GM19324 (cell line): ENCODE measurements at regions not wholly inside any gene's neighbourhood (a gene's known extent, or its start where the extent isn't known, plus 50 kb on each side); places are given as distances from the start of the nearest gene placed in this dataset.

Experiments
- ATAC-seq: cut with Tn5 transposase; IDR thresholded peaks from one replicate; pipeline ENCODE4 v1.9.1; 2021; ENCODE audit warnings: mild to moderate bottlenecking, moderate library complexity; ENCODE audit not compliant: unreplicated experiment, low FRiP score

DNA sequence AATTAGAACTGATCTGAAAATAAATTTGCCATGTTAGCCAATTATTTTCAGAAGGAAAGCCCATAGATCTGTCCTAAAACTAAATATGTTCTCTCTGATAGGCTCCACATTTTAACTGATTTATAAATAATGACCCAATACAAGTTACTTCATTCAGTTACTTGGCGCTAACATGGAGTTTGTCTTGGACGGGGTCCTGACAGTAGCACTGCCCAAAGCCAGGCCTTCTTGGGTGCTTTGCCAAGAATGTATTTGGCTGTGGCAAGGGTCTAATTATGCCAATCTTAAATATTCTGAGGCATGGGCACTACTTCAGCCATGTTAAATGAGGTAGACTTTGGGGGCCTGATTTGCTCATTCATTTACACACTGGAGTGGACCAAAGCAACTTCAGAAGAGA is 135.0 kb upstream of the PKDCC start:
- ATAC-seq: no peak

DNA sequence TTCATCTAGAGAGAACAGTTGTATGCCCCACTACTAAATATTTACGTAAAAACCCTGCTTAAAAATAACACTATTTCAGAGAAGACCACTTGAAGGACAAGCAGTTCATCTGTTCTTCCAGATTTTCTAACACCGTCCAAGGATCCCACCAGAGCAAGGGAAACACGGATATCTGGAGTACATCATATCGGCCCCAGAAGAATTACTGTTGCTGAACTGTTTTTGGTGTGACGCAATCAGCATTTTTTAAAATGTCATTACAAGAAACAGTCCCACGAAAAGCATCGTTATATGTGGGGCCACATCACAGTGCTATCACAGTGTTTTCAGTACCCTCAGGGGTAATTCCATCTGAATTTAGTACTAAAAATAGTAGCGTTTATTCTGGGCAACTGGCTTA is 134.5 kb upstream of the PKDCC start:
- no peak for ATAC-seq

DNA sequence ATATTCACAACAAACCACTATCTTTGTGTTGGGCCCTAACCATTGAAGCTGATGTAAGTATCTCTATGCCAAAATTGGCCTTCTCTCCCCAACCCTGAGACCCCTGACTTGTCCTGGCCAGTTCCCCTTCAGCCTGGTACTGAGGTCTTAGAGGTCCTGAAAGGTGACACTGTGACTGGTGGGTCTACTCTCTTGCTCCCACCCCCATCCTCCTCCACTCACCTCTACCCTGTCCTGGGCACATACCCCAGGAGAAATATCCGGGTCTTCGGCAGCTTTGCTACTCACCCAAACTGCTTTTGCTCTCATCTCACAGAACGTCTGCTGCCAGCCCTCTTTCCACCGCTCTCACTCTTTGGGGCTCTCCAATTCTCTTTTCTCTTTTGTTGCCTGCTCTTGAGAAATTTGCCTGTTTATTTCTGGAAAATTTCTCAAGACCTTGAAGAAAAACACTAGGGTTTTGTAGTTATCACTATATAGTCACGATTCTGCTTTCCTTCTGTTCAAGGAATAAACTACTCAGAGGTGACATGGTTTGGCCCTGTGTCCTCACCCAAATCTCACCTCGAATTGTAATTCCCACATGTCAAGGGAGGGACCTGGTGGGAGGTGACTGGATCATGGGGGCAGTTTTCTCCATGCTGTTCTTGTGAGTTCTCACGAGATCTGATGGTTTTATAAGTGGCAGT is 133.8 kb upstream of the PKDCC start:
- no peak for ATAC-seq

DNA sequence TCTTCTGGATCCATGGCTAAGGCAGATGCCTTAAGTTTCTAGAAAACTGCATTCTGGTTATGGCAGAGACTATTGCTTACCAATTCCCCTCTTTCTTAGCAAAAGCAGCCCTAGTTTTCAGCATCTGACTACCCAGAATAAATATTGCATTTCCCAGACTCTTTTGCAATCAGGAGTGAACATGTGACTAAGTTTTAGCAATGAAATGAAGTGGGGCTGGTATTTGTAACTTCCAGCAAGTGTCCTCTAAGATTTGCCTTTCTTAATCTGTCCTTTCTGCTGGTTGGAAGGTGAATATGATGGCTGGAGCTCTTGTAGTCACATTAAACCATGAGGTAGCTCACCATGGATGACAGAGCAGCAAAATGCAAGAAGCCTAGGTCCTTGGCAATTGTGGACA is 132.9 kb upstream of the PKDCC start:
- no peak for ATAC-seq

DNA sequence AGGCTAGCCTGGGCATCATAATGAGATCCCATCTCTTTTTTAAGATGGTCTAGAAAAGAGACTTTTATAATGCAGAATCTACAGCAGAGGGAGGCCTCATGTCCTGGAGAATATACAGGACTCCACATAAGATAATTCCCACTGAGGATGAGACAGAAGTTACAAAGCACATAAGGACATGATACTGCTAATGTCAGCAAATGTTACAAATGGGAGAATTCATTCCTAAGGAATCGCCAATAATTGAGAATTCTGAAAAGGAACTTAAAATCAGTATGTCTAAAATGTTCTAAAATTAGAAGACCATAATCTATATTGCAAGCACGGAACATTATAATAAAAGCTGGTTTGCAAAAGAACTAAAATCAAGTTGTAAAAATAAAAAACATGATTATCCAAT is 131.6 kb upstream of the PKDCC start:
- ATAC-seq: no peak

DNA sequence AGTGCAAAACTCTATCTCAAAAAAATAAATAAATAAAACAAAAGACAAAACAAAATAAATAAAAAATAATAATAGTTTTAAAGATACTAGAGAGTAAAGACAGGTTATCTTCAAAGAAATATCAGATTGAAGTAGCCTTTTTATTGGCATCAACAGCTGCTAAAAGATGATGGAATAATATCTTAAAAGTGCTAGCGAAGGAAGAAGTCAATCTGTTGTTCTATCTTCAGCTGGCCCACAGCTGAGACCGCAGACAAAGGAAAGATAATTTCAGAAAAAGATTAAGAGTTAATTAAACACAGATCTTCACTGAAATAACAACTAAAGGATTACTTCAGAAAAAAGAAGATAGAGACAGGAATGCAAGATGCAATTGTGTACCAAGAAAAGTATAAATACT is 130.2 kb upstream of the PKDCC start:
- no peak for ATAC-seq

DNA sequence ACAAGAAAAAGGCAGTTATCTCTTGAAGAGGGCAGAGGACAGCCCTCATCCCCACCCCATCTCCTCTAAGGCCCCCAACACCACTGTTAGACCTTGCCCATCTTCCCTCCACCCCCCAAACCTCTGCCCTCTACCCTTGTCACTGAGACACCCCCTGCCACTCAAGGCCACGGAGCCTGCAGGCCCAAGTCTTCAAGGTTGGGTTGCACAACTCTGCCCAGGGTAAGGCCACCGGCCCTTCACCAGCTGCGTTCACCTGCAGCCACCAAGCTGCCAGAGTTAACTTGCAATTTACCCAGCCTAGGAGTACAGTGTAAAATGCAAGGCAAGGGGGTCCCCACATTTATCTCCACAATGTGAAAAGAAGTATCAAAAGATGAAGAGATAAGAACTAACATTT is 128.7 kb upstream of the PKDCC start:
- no peak for ATAC-seq

DNA sequence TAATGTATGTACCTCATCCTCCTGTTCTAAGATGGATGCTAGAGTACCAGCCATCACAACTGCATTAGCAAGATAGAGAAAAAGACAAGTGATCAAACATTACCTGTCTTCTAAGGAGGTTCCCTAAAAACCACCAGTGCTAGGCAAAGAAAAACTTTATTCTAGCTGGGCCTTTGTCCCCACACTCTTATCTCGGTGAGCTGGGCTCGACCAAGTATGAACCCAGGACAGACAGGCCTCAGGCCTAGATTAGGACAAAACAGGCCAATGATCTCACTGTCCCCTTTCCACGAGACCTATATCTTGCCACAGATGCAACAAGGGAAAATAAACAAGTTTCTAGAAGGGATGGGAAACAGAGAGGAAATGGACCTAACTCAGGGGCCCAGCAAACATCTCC is 127.6 kb upstream of the PKDCC start:
- ATAC-seq: no peak

DNA sequence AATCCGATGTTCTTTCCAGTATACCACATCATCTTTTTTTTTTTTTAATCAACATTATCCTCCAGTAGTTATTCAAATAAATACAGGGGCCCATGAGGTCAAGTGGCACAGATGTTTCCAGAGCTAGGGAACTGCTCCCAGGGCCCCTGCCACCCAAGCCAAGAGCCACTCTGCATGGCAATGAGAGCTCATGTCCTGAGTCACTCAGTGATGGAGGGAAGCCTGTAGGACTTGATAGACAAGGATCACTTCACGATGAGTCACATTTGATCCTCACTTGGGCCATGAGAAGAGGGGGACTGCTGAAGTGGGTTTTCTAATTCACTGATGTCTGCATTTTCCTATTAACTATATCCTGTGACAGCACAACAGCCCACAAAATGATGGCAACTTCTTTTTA is 127.0 kb upstream of the PKDCC start:
- no peak for ATAC-seq

DNA sequence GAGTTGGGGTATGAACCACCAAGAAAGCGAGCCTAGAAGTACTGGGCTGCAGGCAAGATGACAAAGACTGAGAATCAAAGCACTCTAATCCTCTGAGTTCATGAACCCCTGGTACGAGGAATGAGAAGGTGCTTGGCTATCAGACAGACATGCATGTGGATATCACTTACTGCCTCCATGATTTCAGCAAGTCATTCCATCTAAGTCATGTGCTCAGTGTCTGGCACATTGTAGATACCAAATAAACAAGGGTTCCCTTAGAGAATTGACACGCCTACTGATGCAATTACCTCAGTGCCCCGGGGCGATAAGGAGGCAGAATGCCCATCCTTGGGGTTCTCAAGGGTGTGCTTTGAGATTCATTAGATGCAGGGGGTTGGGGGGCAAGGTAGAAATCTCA is 125.6 kb upstream of the PKDCC start:
- no peak for ATAC-seq

DNA sequence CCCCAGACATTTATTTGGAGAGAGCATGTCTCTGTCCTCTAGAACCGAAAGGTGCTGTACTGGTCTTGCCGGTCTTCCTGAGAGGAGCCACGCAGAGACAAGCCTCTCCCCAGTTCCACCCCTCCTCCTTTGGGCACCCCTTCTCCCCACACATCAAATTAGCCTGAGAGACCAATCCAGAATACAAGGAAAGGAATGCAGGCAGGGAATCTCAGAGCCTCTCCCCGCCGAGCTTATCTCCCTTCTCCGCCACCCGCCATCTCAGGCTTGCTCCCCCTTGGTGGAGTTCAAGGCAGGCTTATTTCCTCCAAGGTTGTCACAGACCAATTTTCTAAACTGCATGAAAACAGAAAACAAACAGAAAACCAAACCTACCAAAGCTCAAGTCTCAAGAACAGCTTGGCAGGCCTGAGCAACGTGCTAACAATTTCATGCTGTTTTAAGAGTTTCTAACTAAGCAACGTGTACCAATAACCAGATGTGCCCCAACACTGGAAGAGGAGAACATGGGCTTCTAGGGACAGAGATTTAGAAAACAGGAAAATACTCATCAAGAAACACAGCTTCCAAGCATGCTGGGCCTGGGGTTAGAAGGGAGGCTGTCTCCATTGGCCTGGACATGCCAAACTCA is 124.5 kb upstream of the PKDCC start:
- ATAC-seq: no peak

DNA sequence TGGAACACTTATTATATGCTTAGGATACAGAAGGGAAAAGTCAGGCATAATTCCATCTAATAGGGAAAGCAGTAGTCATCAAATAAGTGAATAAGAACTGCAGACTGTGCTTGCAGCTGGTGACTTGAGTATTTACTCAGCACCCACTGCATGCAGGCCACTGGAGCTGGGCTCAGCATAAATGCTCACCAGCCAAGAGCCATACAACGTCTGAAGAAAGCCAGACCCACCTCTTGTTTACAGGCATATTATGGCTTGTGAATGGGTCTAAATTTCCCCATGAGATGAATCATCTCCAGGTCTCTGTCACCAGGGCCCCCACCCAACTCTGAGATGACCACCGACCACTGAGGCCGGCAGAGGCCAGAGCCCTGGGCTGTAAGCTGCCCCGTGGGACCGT is 123.8 kb upstream of the PKDCC start:
- ATAC-seq: no peak

DNA sequence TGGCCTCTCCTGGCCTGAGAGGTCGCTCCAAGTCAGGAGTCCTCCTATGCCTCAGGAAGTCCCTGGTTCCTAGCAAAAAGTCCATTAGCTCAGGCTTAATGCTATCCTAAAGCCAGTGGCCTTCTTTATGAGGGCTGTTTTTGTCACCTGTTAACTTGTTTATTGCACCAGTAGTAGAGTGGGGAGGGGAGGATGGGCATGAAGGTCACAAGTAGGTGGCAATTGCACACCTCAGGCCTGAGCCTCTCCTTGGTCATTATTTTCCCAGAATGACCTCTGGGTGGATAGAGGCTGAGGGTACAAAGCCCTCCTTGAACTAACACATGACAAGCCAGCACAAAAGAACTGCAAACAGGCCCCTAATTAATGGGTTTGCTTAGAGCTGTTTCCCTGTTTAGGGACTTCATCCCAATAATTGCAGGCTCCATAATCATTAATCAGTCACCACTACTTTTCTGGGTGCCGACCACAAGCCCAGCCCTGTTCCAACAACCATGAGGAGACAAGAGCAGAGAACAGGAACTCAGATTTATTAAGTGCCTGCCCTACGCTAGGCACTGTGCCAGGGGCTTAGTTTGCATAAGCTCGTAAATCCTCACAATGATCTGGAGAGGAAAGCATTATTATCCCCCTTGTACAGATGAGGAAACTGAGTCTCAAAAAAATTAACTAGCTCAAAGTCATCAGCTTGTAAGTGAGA is 123.0 kb upstream of the PKDCC start:
- ATAC-seq: no peak

DNA sequence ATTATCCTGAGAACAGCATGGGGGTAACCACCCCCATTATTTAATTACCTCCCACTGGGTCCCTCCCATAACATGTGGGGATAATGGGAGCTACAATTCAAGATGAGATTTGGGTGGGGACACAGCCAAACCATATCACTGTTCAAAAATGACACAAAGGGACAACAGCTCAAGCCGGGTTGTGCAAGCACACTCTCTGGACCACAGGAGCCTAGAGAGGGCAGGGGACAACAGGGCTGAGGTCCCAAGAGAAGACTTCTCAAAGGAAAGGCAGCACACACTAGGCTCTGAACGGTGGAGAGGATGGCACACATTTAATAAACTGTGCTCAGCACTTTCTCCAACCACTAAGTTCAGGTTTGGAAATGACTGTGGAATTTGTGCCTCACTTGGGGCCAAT is 122.1 kb upstream of the PKDCC start:
- ATAC-seq: no peak

DNA sequence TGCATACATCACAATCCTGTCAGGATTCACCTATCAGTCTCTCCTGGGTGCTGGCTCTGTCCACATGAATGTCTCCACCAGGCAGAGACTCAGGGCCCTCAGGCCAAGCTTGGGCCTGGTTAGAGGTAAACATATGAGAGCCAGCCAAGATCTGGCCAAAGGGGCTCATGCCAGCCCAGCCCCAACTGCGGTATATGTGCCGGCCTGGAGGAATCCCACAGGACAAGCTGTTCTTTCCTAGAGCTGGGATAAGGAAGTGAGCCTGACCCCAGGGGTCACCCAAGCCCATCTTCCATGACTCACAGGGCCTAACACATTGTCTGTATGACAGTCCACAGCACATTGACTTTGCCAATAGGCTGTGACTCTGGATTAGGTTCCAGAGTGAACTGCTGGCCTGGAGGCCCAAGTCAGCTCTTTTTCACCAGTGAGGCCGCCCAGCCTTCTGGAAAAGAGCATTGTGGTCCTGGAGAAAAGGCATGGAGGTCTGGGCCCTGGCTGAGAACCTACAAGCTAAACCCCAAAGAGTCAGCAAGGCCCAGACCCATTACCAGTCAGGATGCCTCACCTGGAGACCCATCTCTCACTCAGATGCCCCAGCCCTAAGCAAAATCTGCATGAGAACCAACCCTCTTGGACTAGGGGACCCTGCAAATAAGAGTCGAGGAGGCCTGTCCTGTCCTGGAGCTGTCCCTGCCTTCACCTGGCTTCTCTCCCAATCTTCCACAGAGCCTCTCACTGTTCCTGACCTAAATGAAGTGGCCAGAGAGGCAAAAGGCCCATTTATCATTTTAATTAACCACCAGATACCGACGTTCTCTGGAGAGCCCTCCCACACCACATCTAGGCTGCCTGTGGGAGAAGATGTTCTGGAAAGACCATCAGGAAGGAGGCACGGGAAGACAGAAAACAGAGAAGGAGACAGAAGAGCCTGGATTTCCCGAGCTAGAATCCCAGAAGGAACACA is 120.9 kb upstream of the PKDCC start:
- ATAC-seq: no peak

DNA sequence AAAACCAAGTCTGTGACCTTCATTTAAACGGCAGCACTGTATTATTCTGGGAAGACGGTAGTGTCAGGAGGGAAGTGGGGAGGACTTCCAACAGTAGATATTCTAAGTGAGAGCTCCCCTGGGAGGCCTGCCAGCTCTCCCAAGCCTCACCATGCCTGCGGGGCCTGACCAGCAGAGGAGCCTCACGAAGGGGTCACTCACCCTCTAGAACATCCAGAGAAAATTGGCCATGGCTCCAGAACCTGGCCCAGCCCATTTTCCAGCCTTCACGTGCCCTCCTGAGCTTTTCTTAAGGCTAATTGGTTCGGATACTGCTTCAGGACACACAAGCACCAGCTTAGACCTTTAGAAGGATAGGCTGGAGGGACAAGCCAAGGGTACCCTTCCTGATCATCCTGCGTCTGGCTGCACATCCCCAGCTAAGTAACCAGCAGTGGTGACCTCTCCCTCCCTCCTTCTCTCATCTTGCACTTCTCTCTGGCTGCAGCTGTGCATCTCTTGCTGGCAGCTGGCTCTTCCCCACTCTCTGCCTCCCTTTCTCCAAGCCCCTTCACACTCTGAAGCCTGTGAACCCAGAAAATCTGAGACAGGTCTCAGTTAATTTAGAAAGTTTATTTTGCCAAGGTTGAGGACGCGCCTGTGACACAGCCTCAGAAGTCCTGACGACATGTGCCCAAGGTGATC is 120.1 kb upstream of the PKDCC start:
- no peak for ATAC-seq

DNA sequence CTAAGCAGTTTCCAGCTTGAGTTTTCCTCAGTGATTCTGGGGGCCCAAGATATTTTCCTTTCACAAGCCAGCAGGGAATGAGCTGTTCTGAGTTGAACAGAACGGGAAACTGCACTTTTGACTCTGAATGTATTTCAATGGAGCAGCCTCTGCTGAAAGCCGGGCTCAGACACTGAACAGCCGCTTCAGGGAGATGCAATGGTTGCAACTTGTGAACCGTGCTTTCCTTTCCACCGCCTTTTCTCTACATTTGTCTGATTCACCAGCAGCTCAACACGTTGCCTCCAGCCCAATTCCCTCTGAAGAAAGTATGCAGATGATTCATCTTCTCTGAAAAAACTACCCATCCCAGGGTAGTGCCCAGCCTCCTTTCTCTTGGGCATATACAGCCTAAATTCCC is 119.3 kb upstream of the PKDCC start:
- ATAC-seq: no peak

DNA sequence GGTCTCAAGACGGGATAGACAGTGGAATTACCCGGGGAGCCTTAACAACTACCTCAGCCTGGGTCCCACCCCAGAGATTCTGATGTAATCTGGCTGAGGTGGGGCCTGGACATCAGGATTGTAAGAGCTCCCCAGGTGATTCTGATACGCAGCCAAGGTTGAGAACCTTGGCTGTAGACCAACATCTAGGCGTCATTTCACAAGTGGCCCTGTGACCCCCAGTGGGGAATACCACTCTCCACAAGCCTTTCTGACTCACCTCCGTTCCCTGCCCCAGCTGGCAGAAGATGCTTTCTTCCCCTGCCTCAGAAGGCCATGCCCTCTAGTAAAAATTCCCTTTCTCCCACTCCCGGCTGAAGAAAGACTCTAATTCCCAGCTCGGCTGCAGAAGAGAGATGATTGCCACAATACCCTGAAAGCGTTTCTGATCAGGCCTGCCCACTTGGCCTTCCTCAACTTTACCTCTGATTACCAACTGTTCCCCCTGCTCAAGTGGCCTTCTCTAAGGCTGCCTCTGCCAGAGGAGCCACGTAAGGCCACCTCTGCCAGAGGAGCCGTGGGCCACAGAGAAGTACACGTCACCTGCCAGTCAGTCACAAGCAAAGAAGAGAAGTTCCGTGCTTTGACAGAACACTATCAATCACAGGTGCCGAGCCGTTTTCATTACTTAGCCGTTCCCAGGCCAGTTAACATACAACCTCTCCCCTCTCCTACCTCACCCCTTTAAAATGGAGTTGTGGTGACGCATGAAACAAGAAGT is 116.8 kb upstream of the PKDCC start:
- ATAC-seq: no peak

DNA sequence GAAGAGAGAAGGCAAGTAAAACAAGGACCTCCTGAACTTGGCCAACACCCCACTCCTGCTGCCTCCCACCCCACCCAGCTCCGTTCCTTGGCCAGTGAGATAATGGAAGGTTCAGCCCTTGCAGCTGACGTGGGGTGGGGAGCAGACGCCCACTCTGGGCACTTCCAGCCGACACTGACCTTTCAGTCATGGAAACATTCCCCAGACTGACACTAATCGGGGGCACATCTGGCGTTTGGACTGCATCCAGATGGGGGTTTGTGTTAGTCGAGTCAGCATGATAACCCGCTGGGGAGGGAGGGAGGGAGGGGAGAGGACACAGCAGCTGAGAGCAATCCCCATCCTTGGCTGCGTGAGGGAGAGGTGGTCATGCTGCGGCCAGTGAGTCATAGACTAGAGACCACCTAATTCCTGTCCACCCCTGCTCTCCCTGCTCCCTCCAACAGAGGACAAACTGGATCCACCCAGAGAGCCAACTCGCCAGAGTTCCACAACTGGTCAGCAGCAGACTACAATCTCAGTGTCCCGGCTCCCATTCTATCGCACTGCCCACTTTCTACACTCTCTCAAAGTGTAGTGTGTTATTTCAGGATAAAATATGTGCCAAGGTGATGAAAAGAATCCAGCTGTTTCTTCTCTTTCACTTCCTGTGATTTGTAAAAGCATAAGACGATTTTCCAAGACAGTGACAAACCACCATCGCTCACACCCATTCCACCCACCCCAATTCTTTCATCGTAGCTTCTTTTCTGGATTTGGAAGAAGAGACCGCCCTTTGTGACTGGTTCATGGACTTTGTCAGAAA is 115.4 kb upstream of the PKDCC start:
- no peak for ATAC-seq
